ENCODE measurements at regions not wholly inside any gene's neighbourhood (a gene's known extent, or its start where the extent isn't known, plus 50 kb on each side); places are given as distances from the start of the nearest gene placed in this dataset.

GRCh38 chr7:96824686-96825085 lies 115.0 kb upstream of the SEM1 start:
- TF ChIP-seq POLR2AphosphoS5 (IDR thresholded peaks at IDR 0.05): no peak
- TF ChIP-seq, protein P1, sequence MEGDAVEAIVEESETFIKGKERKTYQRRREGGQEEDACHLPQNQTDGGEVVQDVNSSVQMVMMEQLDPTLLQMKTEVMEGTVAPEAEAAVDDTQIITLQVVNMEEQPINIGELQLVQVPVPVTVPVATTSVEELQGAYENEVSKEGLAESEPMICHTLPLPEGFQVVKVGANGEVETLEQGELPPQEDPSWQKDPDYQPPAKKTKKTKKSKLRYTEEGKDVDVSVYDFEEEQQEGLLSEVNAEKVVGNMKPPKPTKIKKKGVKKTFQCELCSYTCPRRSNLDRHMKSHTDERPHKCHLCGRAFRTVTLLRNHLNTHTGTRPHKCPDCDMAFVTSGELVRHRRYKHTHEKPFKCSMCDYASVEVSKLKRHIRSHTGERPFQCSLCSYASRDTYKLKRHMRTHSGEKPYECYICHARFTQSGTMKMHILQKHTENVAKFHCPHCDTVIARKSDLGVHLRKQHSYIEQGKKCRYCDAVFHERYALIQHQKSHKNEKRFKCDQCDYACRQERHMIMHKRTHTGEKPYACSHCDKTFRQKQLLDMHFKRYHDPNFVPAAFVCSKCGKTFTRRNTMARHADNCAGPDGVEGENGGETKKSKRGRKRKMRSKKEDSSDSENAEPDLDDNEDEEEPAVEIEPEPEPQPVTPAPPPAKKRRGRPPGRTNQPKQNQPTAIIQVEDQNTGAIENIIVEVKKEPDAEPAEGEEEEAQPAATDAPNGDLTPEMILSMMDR (IDR thresholded peaks at IDR 0.05): no peak

All from suprapubic skin (tissue), 3 donors.